Mucosa of stomach (tissue), 1 donor: ENCODE measurements at regions not wholly inside any gene's neighbourhood (a gene's known extent, or its start where the extent isn't known, plus 50 kb on each side); places are given as distances from the start of the nearest gene placed in this dataset.

ENCODE experiments used
- H3K27me3 ChIP-seq: one replicate; pipeline ENCODE4 v1.7.0; 2013; ENCODE audit warnings: mild to moderate bottlenecking, low read length; ENCODE audit not compliant: control insufficient read depth, insufficient read depth
- H3K36me3 ChIP-seq: one replicate; pipeline ENCODE4 v1.7.0; 2013; ENCODE audit warnings: low read length; ENCODE audit not compliant: control insufficient read depth, insufficient read depth
- H3K4me1 ChIP-seq: one replicate; pipeline ENCODE4 v1.7.0; 2013; ENCODE audit warnings: mild to moderate bottlenecking, low read length; ENCODE audit not compliant: control insufficient read depth, insufficient read depth
- H3K4me3 ChIP-seq: one replicate; pipeline ENCODE4 v1.7.0; 2013; ENCODE audit warnings: low read length
- H3K9ac ChIP-seq: one replicate; pipeline ENCODE4 v1.7.0; 2013; ENCODE audit warnings: mild to moderate bottlenecking, low read length, moderate library complexity
- H3K9me3 ChIP-seq: one replicate; pipeline ENCODE4 v1.7.0; 2013; ENCODE audit warnings: mild to moderate bottlenecking, low read length, moderate library complexity; ENCODE audit not compliant: control insufficient read depth
- donor health status: Pancreatic carcinoma.

DNA sequence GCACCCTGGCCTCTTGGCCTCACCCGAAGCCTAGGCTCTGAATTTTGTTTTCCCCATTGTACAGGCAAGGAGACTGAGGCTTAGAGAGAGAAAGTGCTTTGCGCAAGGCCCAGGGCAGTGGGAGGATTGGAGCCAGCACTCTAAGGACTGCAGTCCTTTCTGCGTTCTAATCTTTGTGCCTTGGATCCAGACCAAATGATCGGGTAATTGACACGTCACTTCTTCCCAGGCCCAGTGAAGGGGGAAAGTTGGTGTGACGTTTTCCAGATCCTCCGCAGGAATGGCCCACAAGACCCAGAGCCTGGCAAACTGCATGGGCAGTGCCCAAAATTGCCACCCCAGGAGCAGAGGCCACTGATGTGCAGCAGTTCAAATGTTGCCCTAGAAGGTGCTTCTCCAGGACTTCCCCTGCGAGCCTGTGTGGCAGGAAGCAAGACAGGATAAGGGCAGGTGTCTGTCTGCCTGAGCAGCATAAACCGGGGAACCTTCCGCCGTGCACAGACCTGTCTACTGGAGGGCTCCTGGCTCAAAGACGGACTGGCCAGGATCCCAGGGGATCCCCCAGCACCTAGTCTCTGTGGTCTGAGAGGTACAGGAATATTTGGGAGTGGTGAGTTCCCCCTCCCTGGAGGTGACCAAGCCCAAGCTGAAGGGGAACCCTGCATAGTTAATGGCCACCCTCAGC lies 194.5 kb upstream of the TLE3 start:
- Histone ChIP-seq H3K9ac (no peak overlapping the region), H3K4me1 (peaks cover 12% of the 10 kb centered on the region), H3K9me3 (no peaks in the 10 kb centered on the region), H3K36me3 (no peaks in the 10 kb centered on the region), H3K27me3 (no peaks in the 10 kb centered on the region), H3K4me3 (no peak overlapping the region)

DNA sequence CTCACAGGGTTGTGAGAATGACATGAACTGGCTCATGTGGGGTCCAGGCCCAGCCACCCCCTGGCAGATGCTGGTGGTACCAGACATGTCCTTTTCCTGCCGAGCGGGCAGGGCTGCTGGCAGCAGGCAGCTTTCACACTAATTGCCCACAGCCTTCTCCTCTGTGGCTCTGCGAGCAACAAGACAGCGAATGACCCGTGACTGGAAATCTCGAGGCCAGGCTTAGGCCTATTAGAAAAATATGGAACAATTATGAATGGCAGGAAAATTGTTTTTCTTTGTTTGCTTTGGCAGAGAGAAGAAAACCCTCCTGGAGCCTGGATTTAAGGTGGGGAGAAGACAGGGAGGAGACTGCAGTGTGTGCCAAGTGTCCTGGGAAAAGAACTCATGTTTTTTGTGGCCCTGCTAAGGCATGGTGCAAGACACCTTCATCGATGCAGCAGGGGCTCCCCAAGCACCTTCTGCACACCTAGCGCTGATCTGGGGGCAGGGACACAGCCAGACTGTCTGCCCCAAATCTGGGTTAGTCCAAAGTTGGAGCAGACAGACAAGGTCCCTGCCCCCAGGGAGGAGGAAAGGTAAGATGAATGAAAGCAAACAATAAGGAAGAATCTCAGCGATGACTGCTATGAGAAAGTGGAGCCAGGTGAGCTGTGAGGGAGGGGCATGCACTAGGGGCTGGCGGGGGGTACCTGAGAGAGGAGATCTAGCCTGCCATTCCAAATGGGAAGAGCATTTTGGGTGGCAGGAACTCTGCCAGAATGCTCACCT lies 193.8 kb upstream of the TLE3 start:
- no peaks in the 10 kb centered on the region for H3K27me3 ChIP-seq
- no peaks in the 10 kb centered on the region for H3K9me3 ChIP-seq
- peaks cover 12% of the 10 kb centered on the region for H3K4me1 ChIP-seq
- H3K4me3 ChIP-seq: no peak overlapping the region
- H3K36me3 ChIP-seq: no peaks in the 10 kb centered on the region
- no peak overlapping the region for H3K9ac ChIP-seq

DNA sequence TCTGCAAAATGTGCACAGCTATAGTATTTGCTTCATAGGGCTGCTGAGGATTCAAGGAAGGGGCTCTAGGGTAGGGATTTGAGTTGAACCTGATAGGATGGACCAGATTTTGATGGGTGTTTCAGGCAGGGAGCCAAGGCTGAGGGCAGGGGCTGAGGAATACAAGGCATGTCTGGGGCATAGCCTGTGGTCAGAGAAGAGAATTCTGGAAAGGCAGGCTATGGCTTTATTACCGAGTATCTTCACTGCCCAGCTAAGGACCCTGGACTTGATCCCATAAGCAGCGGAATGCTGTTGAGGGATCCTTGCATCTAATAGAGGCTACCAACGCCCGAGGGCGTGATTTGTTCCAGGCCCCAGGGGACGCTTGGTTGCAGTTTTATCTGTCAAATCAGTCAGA lies 193.0 kb upstream of the TLE3 start:
- Histone ChIP-seq H3K4me1 (peaks cover 12% of the 10 kb centered on the region), H3K9ac (no peak overlapping the region), H3K27me3 (no peaks in the 10 kb centered on the region), H3K4me3 (no peak overlapping the region), H3K36me3 (no peaks in the 10 kb centered on the region), H3K9me3 (no peaks in the 10 kb centered on the region)

DNA sequence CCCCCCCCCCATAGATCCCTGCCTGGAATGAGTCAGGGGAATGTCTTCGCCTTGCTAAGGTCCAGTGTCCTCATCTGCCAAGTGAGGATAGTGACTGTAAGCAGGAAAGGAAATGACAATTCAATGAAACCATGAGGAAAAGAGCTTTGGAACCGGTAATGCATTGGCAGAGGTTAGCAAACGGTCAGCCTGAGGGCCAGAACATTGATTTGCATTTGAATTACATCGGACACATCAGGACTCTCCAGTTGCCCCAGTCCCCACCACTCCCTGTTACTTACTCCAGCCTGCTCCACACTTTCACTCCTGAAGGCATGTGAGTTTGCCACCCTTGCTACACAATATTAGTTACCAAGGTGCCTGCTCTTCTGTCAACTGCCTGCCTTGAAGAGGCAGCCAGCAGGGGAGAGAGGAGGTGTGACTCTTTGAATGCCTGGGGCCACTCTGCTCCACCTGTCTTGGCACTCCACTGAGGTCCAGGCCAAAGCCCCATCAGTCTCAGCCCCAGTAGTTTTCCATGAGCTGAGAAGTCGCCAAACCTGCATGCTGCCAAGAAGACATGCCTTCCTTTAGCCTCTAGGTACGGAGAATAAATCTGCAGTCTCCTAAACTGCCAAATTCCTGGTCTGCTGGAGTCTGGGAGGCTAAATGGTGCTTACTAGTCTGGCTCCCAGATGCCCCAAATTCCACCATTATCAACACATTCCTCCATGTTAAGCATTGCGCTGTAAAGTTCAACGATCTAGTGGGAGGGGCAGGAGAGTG lies 191.7 kb upstream of the TLE3 start:
- Histone ChIP-seq H3K36me3 (no peaks in the 10 kb centered on the region), H3K9me3 (no peaks in the 10 kb centered on the region), H3K4me1 (peaks cover 12% of the 10 kb centered on the region), H3K9ac (no peak overlapping the region), H3K27me3 (no peaks in the 10 kb centered on the region), H3K4me3 (no peak overlapping the region)

DNA sequence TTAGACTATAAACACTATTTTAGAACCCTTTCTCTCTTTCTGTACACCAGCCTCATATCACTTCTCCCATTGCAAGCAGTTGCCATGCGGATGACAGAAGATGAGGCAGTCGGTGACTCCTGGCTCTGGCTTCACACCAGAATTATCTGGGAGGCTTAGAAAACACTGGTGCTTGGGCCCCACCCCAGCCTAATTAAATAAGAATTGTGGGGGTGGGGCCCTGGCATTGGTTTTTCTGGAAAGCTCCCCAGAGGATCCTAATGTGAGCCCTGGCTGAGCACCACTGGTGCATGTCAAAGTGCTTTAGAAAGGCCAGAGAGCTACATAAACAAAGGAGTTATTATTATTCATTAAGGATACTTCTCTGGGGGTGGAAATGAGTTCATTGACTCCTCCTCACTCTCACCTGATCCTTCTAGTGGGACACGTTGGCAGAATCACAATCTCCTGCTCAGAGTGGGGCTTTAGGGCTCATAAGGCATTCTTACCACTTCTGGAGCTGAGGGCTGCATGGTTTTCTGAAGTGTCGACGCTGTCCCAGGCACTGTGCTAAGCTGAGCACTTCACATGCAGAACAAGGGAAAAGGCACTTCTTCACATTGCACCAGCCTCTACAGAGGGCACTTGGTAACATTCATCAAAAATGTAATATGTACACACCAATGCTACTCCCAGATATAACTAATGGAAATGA lies 188.5 kb upstream of the TLE3 start:
- H3K9me3 ChIP-seq: no peaks in the 10 kb centered on the region
- H3K36me3 ChIP-seq: no peaks in the 10 kb centered on the region
- no peak overlapping the region for H3K4me3 ChIP-seq
- H3K4me1 ChIP-seq: peaks cover 4% of the 10 kb centered on the region
- no peak overlapping the region for H3K9ac ChIP-seq
- no peaks in the 10 kb centered on the region for H3K27me3 ChIP-seq

DNA sequence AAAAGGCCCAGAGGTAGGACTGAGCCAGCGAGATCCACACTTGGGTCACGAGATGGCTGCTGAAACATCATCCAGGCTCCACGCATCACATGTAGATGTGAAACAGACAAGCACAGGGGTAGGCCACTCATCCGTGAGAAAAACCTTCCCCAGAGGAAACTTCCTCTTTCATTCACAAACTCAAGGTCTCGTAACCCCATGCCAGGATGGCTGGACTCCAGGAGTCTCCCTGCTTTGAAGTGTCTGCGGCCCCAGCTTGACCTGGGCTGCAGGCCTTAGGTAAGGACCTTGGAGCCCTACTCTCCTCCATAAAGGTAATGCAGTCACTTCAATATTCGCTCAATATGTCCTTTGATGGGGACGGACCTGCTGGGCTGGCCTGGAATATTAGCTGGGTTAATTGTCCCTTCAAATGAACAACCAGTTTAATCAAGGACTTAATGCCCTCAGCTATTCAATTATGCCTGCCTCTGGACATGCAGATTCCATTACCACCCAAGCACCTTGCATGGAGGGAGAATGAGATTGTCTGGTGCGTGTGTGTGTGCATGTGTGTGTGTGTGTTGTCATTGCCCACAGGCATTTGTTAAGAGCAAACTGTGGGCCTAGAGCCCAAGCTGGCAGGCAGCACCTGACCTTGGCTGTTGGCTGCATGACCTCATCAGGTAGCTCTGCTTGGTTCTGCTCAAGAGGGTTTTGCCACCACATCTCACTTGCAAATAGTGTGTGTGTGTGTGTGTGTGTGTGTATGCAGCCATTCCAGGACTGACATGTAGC lies 186.9 kb upstream of the TLE3 start:
- no peak overlapping the region for H3K4me3 ChIP-seq
- H3K9ac ChIP-seq: no peak overlapping the region
- peaks cover 1% of the 10 kb centered on the region for H3K4me1 ChIP-seq
- H3K27me3 ChIP-seq: no peaks in the 10 kb centered on the region
- H3K9me3 ChIP-seq: no peaks in the 10 kb centered on the region
- H3K36me3 ChIP-seq: no peaks in the 10 kb centered on the region

DNA sequence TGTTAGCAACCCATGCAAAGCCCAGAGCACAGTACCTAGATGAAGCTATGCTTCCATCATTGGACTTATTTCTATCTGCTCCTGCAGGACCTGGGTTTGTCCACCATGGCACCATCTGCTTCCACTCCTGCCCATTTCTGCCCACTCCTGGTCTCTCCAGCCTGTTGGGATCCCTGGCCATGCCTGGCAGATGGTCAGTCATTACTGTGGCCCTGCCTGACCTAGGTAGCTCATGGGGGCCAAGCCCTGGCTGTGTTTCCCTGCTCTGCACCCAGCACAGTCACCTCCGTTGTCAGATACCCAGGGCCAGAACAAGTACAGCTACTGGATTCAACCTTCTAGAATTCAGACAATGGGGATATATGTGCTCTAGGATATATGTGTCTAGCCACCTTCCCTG lies 185.8 kb upstream of the TLE3 start:
- H3K9me3 ChIP-seq: no peaks in the 10 kb centered on the region
- no peaks in the 10 kb centered on the region for H3K27me3 ChIP-seq
- no peak overlapping the region for H3K9ac ChIP-seq
- no peak overlapping the region for H3K4me3 ChIP-seq
- H3K36me3 ChIP-seq: no peaks in the 10 kb centered on the region
- no peaks in the 10 kb centered on the region for H3K4me1 ChIP-seq

DNA sequence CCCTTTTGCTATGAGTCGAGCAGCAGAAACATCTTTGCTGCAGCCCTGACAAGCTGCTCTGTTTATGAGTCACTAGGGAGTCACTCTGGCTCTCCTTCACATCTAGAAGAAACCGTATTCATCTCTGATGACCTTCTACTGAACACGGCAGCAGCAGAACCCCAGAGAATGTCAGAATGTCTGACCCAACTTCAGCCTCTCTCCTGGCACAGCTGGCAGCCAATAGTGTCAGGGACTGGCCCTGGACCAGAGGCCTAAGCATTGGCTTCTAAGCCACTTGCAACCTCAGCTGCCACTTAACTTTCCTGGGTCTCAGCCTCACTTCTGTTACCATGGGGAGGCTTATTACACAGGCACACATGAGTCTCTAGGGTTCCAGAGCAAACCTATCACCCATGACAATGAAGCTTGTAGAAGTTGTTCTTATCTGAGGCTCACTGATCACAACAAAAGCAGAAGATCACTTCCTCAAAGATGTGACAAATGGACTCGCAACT lies 184.1 kb upstream of the TLE3 start:
- H3K4me3 ChIP-seq: no peak overlapping the region
- no peak overlapping the region for H3K9ac ChIP-seq
- no peaks in the 10 kb centered on the region for H3K27me3 ChIP-seq
- no peaks in the 10 kb centered on the region for H3K36me3 ChIP-seq
- no peaks in the 10 kb centered on the region for H3K9me3 ChIP-seq
- H3K4me1 ChIP-seq: no peaks in the 10 kb centered on the region

DNA sequence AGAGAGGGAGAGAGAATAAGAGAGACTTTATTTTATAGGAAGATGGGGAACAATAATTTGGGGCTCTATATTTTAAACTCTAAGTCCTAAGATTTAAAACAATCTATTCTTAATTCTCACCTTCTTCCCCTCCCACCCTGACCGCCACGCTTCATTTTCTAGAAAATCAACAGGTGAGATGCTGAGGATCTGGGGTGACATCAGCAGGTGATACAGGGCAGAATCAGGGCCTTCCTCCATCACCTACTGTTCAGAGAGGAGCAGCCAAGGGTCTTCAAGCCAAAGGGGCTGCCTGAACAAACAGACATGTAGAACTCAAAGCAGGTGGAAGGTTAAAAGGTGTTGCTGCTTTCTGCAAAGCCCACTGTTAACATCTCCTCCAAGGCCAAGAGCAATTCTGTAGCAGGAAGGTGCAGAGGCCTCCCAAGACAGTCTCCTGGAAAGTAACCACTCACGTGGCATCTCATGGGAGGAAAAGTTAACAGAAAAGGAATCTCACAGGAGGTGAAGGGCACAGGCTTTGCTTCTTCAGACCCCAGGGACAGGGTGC lies 183.6 kb upstream of the TLE3 start:
- Histone ChIP-seq H3K4me1 (no peaks in the 10 kb centered on the region), H3K9ac (no peak overlapping the region), H3K9me3 (no peaks in the 10 kb centered on the region), H3K27me3 (no peaks in the 10 kb centered on the region), H3K4me3 (no peak overlapping the region), H3K36me3 (no peaks in the 10 kb centered on the region)

DNA sequence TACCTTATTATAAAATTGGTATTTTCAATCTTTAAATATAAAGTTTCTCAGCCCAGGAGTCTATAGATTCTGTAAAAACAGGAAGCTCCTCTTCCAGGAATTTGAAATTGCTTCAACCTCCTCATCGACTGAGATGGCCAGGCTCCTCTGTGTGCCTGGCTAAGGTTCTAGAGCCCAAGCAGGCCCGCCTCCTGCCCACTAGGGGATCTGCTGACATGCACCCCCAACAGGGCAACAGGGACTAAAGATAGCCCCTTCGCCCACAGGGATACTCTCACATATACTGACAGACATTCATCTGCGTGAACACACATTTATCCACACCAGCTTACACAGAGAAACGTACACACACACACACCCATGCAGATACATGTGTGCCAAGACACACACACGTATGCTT lies 183.1 kb upstream of the TLE3 start:
- Histone ChIP-seq H3K4me3 (no peak overlapping the region), H3K27me3 (no peaks in the 10 kb centered on the region), H3K9me3 (no peaks in the 10 kb centered on the region), H3K36me3 (no peaks in the 10 kb centered on the region), H3K9ac (no peak overlapping the region), H3K4me1 (no peaks in the 10 kb centered on the region)

DNA sequence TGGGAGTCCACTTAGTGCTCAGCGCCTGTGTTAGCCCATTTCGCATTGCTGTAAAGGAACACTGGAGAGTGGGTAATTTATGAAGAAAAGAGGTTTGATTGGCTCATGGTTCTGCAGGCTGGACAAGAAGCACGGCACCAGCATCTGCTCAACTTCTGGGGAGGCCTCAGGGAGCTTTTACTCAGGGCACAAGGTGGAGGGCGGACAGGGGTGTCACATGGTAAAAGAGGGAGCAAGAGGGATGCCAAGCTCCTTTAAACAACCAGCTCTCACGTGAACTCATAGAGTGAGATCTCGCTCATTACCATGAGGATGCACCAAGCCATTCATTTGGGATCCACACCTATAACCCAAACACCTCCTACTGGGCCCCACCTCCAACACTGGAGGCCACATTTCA lies 181.4 kb upstream of the TLE3 start:
- no peak overlapping the region for H3K4me3 ChIP-seq
- H3K9ac ChIP-seq: no peak overlapping the region
- H3K36me3 ChIP-seq: no peaks in the 10 kb centered on the region
- no peaks in the 10 kb centered on the region for H3K27me3 ChIP-seq
- H3K4me1 ChIP-seq: no peaks in the 10 kb centered on the region
- H3K9me3 ChIP-seq: no peaks in the 10 kb centered on the region
